PC-3 (cell line): ENCODE measurements at regions not wholly inside any gene's neighbourhood (a gene's known extent, or its start where the extent isn't known, plus 50 kb on each side); places are given as distances from the start of the nearest gene placed in this dataset.

ENCODE experiments used
- ATAC-seq: fragments of 200-7000 bp; cut with Tn5 transposase; 2 replicates; pipeline ENCODE4 v1.9.1; 2020; ENCODE audit warnings: mild to moderate bottlenecking, moderate library complexity
- BruUV-seq: library from RNA; stranded (reverse); fragments of 400-500 nt; replicated peaks from 2 replicates; lab custom pipeline; 2021; lab: Mats Ljungman, UMichigan
- CTCF ChIA-PET: fragments of 300-600 bp; sonication (Branson Sonifier 250); formaldehyde crosslinking; loops from one replicate; lab custom pipeline; 2022; ENCODE audit warnings: antibody characterized with exemption; lab: Charles Lee
- POLR2A ChIA-PET: fragments of 300-600 bp; sonication (Branson Sonifier 250); formaldehyde crosslinking; loops from one replicate; lab custom pipeline; 2022; ENCODE audit warnings: antibody characterized with exemption; ENCODE audit not compliant: unreplicated experiment; lab: Charles Lee
- DNase-seq: peaks from one replicate; pipeline ENCODE4 v3.0.0-alpha.2; 2015
- H2AFZ ChIP-seq: fragments of 300-600 bp; sonication (generic); 2 replicates; pipeline ENCODE4 v1.6.0; 2016; ENCODE audit warnings: antibody characterized with exemption, low read length
- H3F3A ChIP-seq: fragments of 300-600 bp; sonication (generic); one replicate; pipeline ENCODE4 v1.6.0; 2017; ENCODE audit warnings: antibody characterized with exemption, low read length, control low read depth, mild to moderate bottlenecking; ENCODE audit not compliant: unreplicated experiment
- H3K27ac ChIP-seq: fragments of 300-600 bp; sonication (generic); 2 replicates; pipeline ENCODE4 v1.5.1; 2016; ENCODE audit warnings: mild to moderate bottlenecking, low read length
- H3K27me3 ChIP-seq: fragments of 300-600 bp; sonication (generic); 2 replicates; pipeline ENCODE4 v1.6.1; 2016; ENCODE audit warnings: low read length, mixed read lengths
- H3K36me3 ChIP-seq: fragments of 300-600 bp; sonication (generic); 2 replicates; pipeline ENCODE4 v1.6.1; 2016; ENCODE audit warnings: low read depth, mixed run types, low read length, mixed read lengths
- H3K4me1 ChIP-seq: fragments of 300-600 bp; sonication (generic); 2 replicates; pipeline ENCODE4 v1.5.1; 2016; ENCODE audit warnings: low read length; ENCODE audit not compliant: insufficient read depth
- H3K4me2 ChIP-seq: fragments of 300-600 bp; sonication (generic); 2 replicates; pipeline ENCODE4 v1.6.0; 2016; ENCODE audit warnings: low read length
- H3K4me3 ChIP-seq: fragments of 300-600 bp; sonication (generic); 2 replicates; pipeline ENCODE4 v1.5.1; 2016; ENCODE audit warnings: mild to moderate bottlenecking, low read length, mixed read lengths
- H3K79me2 ChIP-seq: fragments of 300-600 bp; sonication (generic); 2 replicates; pipeline ENCODE4 v1.6.1; 2017; ENCODE audit warnings: low read length, mixed read lengths
- H3K9ac ChIP-seq: fragments of 300-600 bp; sonication (generic); 2 replicates; pipeline ENCODE4 v1.6.0; 2016; ENCODE audit warnings: mild to moderate bottlenecking, low read length
- H3K9me2 ChIP-seq: fragments of 300-600 bp; sonication (generic); replicated peaks from 2 replicates; pipeline ENCODE4 v1.6.1; 2016; ENCODE audit warnings: mixed run types, low read length, mixed read lengths
- H3K9me3 ChIP-seq: fragments of 300-600 bp; sonication (generic); 2 replicates; pipeline ENCODE4 v1.6.1; 2016; ENCODE audit warnings: low read length, mixed read lengths
- H4K20me1 ChIP-seq: fragments of 300-600 bp; sonication (generic); 2 replicates; pipeline ENCODE4 v1.6.1; 2016; ENCODE audit warnings: low read length, mixed read lengths
- EZH2 ChIP-seq: fragments of 300-600 bp; sonication (generic); IDR thresholded peaks from one replicate; pipeline ENCODE4 v1.6.1; 2017; ENCODE audit warnings: antibody characterized with exemption, mild to moderate bottlenecking, low read length; ENCODE audit not compliant: unreplicated experiment
- EZH2phosphoT487 ChIP-seq: fragments of 300-600 bp; sonication (generic); IDR thresholded peaks from 2 replicates; pipeline ENCODE4 v1.6.1; 2018; ENCODE audit warnings: mild to moderate bottlenecking, antibody characterized with exemption, low read length, borderline replicate concordance
- intact Hi-C: fragments of 100-400 bp; cut with micrococcal nuclease; formaldehyde crosslinking; loops from 2 replicates; pipeline ENCODE4 v1.9.0; 2023
- TF ChIP-seq, protein P1 (sequence below): fragments of 300-600 bp; sonication (generic); conservative IDR thresholded peaks from 2 replicates; pipeline ENCODE4 v1.5.1; 2017; ENCODE audit warnings: antibody characterized with exemption, low read depth, mild to moderate bottlenecking, low read length

DNA sequence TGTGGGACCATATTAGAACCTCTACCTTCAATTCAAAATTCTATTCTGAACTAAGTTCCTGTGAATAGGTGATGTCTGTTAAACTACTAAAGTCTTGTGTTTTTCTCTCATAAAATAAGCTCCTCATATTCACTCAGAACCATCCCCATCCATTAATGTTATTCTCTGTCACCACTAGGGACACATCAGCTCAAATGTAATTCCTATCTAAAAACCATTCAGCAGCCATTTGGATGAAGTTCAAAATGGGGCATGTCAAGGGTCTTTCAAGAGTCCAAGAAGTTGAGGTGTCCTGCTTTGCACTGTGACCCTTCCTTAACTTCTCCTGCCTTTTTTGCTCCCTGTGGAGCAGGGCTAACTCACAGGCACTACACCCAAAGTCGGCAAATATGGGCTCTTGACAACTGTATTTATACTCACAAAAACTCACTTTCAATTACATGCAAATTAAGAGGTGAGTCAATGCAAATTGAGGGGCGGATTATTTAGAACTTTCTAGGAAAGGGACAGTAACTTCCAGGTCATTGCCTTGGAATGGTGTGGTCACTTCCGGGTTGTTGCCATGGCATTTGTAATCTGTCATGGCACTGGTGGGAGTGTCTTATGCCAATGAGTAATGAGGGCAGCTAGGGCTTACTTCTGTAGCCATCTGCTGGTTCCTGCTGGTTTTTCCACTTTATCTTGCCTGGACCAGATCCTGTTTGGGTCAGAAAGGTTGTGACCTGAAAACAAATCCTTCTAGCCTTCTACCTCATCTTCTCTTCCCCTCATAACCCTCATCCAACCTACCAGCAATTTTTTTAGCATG is 128.2 kb upstream of the COX10 start:
- Histone ChIP-seq H3K9ac (no peak overlapping the region), H4K20me1 (no peaks in the 10 kb centered on the region), H3F3A (no peaks in the 10 kb centered on the region), H3K27ac (no peak overlapping the region), H3K4me2 (0 out of 2 replicates have a peak overlapping the region, but pooled peaks have one; percentile 12), H3K4me1 (0 out of 2 replicates have a peak, but pooled peaks cover 5% of the 10 kb centered on the region), H3K27me3 (no peaks in the 10 kb centered on the region), H2AFZ (peak overlapping the region; percentile 60; the same call in 1 of the 2 replicates), H3K79me2 (no peaks in the 10 kb centered on the region), H3K9me2 (no peaks in the 10 kb centered on the region), H3K36me3 (no peaks in the 10 kb centered on the region), H3K9me3 (no peaks in the 10 kb centered on the region), H3K4me3 (no peak overlapping the region)
- no peak for ATAC-seq
- peak; percentile 90 for DNase-seq
- CTCF ChIA-PET, result no interaction called here
- no peak for TF ChIP-seq EZH2
- TF ChIP-seq, protein P1, sequence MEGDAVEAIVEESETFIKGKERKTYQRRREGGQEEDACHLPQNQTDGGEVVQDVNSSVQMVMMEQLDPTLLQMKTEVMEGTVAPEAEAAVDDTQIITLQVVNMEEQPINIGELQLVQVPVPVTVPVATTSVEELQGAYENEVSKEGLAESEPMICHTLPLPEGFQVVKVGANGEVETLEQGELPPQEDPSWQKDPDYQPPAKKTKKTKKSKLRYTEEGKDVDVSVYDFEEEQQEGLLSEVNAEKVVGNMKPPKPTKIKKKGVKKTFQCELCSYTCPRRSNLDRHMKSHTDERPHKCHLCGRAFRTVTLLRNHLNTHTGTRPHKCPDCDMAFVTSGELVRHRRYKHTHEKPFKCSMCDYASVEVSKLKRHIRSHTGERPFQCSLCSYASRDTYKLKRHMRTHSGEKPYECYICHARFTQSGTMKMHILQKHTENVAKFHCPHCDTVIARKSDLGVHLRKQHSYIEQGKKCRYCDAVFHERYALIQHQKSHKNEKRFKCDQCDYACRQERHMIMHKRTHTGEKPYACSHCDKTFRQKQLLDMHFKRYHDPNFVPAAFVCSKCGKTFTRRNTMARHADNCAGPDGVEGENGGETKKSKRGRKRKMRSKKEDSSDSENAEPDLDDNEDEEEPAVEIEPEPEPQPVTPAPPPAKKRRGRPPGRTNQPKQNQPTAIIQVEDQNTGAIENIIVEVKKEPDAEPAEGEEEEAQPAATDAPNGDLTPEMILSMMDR, result peak; percentile 43
- no peak for TF ChIP-seq EZH2phosphoT487
- intact Hi-C loops, result no loop called here
- POLR2A ChIA-PET, result no interaction called here
- BruUV-seq, result no TSS peak

DNA sequence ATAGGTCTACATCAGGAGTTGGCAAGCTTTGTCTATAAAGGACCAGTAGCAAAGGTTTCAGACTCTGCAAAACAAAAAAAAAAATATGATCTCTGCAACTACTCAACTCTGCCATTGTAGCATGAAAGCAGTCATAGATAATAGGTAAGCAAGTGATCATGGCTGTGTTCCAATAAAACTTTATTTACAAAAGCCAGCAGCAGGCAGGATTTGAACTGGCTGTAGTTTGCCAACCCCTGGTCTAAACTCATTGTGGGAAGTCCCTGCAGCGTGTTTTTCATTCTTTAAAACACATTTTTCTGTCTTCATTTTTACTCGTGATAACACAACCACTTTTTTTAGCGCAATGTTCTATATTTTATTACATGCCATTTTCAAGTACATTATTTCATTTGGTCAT is 127.5 kb upstream of the COX10 start:
- Histone ChIP-seq H3K4me1 (0 out of 2 replicates have a peak, but pooled peaks cover 5% of the 10 kb centered on the region), H3F3A (no peaks in the 10 kb centered on the region), H4K20me1 (no peaks in the 10 kb centered on the region), H3K27me3 (no peaks in the 10 kb centered on the region), H3K4me2 (0 out of 2 replicates have a peak overlapping the region, but pooled peaks have one; percentile 12), H3K9me3 (no peaks in the 10 kb centered on the region), H3K27ac (no peak overlapping the region), H3K4me3 (no peak overlapping the region), H3K9ac (no peak overlapping the region), H3K79me2 (no peaks in the 10 kb centered on the region), H2AFZ (peak overlapping the region; percentile 19; the same call in 1 of the 2 replicates), H3K36me3 (no peaks in the 10 kb centered on the region), H3K9me2 (no peaks in the 10 kb centered on the region)
- intact Hi-C loops, result no loop called here
- TF ChIP-seq, protein P1, result no peak
- TF ChIP-seq EZH2 (no peak), EZH2phosphoT487 (no peak)
- POLR2A ChIA-PET, result no interaction called here
- ATAC-seq, result no peak
- DNase-seq, result peak; percentile 37
- CTCF ChIA-PET, result no interaction called here
- BruUV-seq, result no TSS peak

DNA sequence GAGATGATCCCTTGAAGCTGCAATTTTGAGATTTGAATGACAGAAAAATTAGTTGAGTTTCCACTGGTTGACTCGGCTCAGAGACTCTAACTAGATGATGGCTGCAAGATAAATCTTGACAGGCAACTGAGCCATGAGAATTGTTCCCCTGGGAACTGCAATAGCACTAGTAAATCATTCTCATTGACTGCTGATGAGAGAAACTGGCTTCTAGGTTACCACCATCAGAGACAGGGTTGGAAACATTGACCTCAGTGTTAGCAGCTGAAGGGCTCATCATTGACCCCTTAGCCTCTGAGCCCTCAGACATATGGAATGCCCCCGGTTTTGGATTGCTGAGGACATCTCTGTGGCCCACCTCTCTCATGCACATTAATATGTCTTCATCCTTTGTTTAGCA is 125.4 kb upstream of the COX10 start:
- Histone ChIP-seq H3K27ac (no peak overlapping the region), H3K27me3 (peaks cover 8% of the 10 kb centered on the region; the same call in 1 of the 2 replicates), H3K36me3 (no peaks in the 10 kb centered on the region), H4K20me1 (no peaks in the 10 kb centered on the region), H3K9me3 (no peaks in the 10 kb centered on the region), H2AFZ (no peak overlapping the region), H3K79me2 (no peaks in the 10 kb centered on the region), H3K4me2 (no peak overlapping the region), H3K9ac (no peak overlapping the region), H3F3A (no peaks in the 10 kb centered on the region), H3K9me2 (no peaks in the 10 kb centered on the region), H3K4me3 (no peak overlapping the region), H3K4me1 (0 out of 2 replicates have a peak, but pooled peaks cover 5% of the 10 kb centered on the region)
- POLR2A ChIA-PET, result no interaction called here
- intact Hi-C loops, result no loop called here
- CTCF ChIA-PET, result no interaction called here
- DNase-seq (no peak), ATAC-seq (no peak)
- BruUV-seq, result no TSS peak
- no peak for TF ChIP-seq EZH2phosphoT487
- no peak for TF ChIP-seq EZH2
- TF ChIP-seq, protein P1, result no peak
